IPS-NIHi11 (cell line): ENCODE measurements at regions not wholly inside any gene's neighbourhood (a gene's known extent, or its start where the extent isn't known, plus 50 kb on each side); places are given as distances from the start of the nearest gene placed in this dataset.
"Not testable (repeated sequence)": the region's sequence is repeated elsewhere in the genome, so short reads cannot be mapped to it uniquely, and the experiment has no call there.

Experiments used
- DNase-seq: peaks from one replicate; pipeline ENCODE4 v3.0.0; 2012; ENCODE audit warnings: mixed read lengths, low spot score

DNA sequence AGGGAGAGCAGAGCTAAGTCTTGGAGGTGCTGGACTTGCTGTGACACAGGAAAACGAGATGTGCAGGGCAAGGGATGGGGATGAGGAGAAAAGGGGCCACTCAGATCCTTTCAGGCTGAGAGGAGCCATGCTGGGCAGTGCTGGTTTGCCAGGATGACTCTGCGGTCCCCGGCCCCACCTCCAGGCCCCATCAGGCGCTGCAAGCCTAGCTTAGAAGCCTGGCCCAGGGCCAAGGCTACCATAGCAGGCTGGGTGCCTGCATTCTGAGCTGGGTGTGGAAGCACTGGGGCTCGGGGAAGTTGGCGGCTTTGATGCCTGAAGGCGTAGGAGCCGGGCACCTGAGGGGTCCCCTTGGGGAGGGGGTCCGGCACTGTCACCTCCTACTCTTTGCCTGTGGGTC, 341.2 kb upstream of the USP9Y start:
- no peak for DNase-seq

DNA sequence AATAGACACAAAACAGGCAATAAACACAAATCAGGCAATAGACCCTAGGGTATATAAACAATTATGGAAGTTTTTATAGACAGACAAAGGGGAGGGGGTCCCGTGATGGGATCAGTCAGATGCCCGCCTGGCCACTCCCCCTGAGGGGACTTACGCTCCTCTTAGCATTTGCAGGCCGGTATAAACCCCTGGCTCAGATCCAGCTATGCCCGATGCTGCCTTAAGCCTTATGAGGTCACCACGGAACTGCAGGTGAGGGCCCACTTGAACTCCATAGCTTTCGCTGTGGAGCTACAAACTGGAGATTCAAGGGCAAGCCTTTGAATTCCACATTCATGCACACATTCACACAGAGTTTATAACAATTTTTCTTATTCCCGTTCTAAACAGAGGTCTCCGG, 340.5 kb upstream of the USP9Y start:
- DNase-seq, result no peak

DNA sequence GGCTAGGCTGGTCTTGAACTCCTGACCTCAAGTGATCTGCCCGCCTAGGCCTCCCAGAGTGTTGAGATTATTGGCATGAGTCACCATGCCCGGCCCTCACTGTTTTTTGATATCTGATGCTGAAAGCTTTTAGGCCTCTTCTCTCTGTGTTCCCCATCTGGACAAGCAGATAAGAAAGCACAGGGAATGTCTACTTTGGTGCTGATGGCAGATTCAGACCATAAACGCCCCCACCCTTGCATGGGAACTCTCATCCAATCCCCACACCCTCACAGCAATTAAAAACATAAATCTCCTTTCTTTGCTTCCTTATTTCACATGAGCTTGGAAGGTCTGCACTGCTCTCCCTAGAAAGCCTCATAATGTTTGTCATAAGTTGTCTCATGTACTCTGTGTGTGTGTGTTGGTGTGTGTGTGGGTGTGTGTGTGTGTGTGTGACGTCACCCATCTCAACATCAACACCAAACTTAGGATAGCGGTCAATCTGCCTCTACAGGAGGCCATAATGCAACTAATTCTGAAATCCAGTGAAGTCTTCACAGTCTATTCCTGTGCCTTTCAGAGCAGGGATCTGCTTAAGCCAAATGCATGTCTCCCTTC, 335.6 kb upstream of the USP9Y start:
- no peak for DNase-seq

DNA sequence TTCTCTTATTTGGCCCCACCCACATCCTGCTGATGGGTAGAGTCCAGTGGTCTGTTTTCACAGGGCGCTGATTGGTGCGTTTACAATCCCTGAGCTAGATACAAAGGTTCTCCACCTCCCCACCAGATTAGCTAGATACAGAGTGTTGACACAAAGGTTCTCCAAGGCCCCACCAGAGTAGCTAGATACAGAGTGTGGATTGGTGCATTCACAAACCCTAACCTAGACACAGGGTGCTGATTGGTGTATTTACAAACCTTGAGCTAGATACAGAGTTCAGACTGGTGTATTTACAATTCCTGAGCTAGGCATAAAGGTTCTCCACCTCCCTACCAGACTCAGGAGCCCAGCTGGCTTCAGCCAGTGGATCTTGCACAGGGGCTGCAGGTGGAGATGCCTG, 326.4 kb upstream of the USP9Y start:
- DNase-seq, result not testable (repeated sequence)

DNA sequence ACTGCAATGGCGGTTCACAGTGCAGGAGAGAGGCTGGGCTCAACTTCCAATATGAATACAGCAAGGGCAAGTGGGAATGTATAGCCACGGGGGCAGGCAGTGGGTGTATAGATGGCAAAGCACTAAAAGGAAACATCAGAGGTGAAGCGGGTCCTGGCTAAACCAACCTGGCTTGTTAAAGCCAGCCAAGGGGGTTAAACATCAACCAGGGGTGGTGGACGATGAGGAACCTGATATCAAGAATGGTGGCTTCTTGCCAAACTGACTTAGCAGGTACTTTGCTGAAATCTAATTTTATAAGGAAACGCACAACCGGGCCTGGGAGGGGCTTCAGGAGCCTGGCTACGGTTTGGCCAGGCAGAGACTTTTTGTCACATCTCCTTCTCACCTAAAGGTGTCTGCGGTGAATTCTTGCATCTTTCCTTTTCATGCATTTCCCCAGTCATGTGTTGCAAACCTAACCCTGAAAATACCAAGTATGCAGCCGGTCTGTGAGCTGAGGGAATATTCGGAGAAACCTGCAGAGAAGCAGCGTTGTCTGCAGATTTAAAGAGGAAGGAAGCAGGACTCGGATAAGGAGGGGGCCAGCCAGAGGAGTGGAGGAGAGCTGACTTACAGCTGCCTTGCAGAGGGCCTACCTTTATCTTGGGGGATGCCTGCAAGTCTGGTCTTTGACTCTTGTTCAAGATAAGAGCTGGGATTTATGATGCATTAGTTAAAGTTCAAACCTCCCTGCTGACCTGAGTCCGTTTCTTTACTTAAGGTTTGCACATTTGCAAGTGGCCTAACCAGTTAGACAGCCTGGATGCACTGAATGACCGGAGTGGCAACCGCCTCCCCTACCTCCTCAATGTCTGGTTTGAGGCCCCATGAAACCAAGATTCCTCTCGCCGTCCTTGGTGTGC, 309.1 kb upstream of the USP9Y start:
- DNase-seq, result not testable (repeated sequence)

DNA sequence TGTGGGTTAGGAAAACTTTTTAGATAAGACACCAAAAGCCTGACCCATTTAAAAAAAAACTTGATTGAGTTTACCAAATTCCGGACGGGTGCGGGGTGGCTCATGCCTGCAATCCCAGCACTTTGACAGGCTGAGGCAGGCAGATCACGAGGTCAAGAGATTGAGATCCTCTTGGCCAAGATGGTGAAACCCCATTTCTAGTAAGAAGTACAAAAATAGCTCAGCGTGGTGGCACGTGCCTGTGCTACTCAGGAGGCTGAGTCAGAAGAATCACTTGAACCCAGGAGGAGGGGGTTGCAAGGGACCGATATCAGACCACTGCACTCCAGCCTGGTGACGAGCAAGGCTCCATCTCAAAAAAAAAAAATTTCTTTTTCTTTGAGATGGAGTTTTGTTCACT, 307.8 kb upstream of the USP9Y start:
- DNase-seq, result no peak

DNA sequence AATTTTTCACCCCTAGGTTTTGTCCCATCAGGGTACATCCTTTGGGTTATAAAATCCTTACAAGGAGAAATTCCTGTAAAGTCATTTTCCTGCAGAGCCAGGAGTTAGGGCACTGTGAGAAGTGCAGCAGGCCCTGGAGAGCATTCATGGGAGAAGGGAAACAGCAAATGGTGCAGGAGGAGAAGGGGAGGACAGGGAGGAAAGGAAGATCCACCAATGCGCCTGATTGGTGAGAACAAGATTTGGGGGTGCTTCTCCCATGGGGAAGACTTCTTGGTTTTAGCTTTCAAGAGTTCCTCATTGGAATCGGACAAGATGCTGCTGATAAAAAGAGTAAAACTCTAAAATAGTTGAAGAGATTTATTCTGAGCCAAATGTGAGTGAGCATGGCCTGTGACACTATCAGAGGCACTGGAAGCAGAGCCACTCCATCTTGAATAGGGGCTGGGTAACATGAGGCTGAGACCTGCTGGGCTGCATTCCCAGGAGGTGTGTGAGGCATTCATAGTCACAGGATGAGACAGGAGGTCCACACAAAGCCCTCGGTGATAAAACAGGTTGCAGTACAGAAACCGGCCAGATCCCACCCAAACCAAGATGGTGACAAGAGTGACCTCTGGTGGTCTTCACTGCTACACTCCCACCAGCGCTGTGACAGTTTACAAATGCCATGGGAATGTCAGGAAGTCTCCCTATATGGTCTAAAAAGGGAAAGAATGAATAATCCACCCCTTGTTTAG, 305.5 kb upstream of the USP9Y start:
- not testable (repeated sequence) for DNase-seq

DNA sequence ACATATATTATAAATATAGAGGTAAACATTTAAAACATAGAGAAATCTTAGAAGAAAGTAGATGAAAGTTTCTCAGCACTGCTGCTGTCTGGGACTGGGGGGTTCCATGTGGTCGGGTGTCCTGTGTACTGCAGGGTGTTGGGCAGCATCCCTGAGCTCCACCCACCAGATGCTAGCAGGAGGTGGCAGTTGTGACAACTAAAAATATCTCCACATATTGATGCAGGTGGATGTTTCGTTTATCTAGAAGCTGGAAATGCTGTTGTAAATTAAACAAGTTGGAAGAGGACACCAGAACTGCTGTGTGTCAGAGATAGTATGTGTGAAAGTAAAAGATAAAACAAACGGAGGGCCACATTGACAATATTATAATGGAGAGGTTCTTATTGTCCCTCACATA, 297.1 kb upstream of the USP9Y start:
- no peak for DNase-seq

DNA sequence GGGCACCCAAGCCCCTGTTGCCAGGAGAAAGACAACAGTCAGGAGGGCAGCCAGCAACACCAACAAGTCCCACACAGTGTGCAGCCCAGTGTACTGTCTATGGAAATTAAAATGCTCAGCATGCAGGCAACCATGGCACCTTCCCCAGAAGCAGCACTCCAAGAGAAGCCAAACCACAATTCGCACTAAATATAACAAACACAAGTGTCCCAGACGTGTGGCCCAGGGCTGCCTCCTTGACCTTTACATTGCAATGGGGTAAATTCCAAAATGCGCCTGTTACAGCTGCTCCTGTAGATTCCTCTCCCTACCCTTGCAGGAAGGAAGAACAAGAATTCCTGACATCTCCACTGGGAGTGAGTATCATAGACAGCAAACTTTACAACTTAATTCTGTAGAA, 292.8 kb upstream of the USP9Y start:
- DNase-seq, result no peak

DNA sequence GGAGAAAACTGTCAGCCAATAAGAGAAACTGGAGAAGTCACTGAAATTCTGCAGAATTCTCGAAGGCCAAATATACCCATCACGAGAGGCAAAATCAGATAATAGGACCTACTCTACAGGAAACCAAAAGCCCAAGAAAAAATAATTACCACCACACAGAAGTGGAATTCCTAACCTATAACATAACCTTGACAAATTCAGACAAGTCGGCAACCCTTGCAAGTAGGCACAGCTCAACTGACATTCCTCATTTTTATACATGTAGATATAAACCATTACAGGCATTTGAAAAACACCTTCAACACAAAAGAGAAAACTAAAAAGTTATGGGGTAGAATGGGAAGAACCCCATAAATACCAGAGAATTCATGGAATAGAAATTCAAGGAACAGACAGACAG, 290.3 kb upstream of the USP9Y start:
- DNase-seq, result no peak

DNA sequence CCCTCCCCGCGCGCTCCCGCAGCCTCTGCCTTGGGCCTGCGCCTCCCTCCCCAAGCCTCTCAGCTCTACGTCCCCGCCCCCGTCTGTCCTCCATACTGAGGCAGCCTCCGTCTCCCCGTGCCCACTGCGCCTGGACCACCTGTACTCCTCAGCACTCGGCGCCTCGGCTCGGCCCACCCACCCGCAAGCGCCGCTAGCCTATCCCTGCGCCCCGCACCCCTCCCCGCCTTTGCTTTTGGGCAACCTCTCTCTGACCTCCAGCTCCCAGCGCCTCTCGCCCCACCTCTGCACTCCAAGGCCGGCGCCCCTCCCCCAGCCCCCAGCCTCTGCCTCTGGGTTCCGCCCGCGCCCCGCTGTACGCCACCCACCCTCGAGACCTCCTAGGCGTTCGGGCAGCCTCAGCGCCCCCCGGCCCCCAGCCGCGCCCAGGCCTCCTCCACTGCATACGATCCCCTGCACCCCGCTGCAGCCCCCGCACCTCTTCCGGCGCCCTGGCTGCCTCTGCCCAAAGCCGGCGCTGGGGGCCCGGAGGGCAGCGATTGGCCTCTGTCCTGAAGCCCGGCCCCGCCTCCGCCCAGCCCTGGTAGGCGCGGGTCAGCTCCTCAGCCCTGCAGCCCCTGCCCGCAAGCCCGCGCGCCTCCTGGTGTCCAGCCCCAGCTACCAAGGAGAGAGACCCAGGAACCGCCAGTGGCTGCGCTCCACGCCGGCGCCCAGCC, 279.8 kb upstream of the USP9Y start:
- DNase-seq, result peak; percentile 3

DNA sequence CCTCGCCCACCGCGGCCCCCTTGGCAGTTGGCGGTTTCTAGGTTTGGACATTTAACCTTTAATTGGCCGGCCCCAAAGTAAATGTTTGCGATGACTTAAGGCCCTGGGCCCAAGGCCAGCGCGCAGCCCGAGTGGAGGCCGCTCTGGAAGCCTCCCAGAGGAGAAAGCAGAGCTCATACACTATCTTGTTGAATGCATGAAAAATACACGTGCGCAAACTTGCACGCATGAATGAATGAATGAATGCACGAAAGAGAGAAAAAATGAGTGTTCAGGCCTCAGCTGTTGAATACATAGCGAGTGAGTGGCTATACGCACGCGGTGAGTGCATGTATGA, 279.3 kb upstream of the USP9Y start:
- no peak for DNase-seq

DNA sequence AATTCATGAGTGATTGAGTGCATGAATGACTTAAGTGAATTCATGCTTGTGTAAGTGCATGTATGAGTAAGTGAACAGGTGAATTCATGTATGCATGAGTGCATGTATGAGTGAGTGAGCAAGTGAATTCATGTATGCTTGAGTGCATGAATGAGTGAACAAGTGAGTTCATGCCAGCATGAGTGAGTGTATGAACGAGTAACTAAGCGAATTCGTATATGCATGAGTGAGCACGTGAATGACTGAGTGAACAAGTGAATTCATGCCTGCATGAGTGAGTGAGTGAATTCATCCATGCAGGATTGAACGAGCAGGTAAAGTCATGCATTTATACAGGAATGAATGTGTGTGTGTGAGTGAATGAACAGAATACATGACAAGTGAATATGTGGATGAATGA, 278.5 kb upstream of the USP9Y start:
- DNase-seq, result no peak

DNA sequence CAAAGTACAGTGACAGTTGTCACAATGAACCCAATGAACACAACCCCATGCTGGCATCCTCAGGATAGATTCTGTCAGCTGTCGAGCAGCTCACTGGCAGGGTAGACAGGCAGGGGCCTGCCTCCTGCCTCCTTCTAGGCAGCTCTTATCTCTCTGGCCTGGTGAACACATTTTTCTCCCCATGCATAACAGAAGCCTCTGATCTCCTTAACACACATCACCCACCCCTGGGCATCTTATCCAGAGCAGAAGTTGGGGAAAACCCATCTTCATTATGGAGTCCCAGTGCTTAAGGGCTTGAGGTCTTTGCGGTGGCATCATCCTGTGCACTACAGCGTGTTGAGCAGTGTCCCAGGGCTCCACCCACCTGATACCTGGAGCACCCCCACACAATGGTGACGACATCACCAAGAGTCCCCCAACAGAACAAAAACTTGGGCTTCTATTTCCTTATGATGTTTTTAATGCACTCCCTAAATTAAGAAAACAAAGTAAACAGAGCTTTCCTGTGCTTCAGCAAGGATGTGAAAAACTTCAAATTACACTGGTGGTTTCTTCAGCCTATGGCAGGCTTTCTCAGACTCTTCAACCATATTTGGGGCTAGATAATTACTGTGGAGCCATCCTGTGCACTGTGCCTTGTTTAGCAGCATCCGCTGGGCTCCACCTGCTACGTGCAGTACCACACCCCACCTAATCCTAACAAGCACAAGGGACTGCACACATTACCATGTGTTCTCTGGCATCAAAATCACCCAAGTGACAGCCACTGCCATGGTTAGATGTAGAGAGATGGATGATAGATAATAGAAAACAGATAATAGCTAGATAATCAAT, 277.4 kb upstream of the USP9Y start:
- no peak for DNase-seq

DNA sequence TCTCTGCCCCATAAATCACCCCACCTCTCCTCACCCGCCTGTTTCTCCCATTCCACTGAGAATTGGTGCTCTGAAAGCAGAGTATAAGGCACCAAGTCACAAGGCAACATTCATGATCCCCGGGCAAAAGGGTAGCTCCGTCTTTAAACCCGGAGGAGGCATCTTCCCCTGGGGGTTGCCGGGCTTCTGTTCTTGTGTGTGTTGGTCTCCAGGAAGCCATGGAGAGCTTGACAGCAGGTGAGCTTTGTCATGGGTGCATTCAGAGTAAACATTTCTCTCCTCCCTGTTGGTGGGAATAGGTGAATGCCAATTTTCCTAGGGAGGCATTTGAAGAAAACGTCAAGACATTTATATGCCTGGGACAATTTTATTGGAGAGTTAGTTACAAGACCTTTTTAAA, 275.5 kb upstream of the USP9Y start:
- no peak for DNase-seq

DNA sequence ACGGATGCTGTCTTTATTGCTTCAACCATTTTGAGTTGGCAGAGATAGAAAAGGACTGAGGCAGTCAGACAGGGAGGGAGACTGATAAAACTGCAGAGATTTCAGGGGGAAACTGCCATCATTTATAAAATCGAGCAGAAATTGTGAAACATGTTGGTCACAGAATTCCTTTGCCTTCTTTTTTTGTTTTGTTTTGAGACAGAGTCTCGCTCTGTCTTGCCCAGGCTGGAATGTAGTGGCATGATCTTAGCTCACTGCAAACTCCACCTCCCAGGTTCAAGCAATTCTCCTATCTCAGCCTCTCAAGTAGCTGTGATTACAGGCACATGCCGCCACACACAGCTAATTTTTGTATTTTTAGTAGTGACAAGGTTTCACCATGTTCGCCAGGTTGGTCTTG, 273.7 kb upstream of the USP9Y start:
- DNase-seq, result no peak

DNA sequence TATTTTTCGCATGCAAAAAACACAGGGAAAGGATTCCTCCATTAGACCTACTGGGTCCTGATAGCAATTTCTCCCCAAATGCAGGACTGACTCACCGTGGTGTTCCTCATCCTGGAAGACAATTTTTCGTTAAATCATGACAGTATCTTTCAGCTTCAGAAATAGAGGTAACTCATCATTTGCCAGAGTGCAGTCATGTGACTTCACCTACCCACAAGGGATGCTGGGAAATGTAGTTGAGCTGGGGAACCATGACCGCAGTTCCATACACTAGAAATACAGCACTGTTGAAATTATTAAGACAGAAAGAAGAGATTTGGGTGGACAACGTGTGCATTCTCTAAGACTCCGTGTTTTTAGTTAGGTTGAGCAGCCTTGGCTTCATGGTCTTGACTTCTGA, 269.5 kb upstream of the USP9Y start:
- DNase-seq, result no peak

DNA sequence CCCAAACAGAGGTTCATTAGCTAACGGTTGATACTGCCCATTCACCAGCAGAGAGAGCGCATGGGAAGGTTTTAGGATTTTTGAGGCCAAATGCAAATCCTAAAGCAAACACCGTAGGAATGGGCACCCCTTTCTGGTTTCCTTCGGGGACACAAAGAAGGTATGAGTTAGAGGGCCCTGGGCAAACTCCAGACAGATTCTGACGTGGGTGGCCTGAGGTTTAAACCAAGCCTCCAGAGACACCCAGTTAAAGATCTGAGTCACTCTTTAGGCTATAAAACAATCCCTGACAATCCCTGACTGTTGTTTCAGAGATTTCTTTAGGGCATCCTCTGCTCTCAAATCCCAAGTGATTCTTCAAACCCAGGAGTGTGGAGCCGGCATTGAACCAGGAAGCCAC, 262.2 kb upstream of the USP9Y start:
- not testable (repeated sequence) for DNase-seq

DNA sequence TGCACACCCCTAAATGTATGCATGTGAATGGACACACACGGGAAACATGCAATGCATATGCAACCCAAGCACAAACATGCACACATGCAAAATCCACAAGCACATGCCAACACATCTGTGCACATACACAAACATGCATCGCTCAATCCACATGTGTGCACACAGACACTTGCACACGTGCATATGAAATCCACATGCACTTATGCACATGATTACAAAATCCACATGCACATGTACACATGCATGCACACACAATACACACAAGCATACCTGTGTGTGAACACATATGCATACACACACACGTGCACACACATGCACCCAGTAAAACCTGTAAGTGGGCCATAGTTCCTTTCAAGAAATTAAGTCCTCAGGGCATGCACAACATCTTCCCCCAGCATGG, 256.8 kb upstream of the USP9Y start:
- DNase-seq, result no peak

DNA sequence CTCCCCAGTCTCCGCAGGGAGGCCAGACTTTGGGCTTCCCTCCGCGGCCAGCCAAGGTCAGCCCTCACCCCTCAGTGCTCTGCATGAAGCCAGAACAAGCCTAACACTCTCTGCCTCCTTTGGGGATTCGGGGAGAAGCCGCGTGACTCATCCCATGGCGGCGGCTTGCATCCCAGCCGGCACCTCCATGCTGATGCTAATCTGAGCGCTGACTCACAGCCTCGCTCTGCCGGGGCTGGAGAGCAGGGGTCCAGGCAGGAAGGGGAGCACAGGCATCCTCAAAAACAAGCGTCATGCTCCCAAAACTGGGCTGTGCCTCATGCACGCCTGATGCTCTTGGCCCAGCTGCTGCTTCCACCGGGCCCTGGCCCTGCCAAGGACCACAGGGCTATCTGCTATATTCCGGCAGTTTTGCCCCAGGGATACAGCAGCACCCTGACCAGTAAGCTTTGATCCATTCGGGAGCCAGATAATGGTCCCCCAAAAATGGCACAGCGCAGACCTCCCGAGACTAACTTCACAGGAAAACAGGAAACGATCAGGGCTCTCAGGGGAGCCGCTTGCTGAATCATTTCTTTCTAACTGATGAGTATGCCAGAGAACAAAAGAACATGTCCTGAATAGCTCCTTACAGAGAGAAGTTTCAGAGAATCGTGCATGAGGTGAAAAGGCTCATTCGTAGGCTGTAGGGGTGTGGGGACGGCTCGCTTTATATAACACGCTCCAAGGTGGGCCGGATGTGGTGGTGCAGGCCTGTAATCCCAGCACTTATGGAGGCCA, 254.4 kb upstream of the USP9Y start:
- DNase-seq, result not testable (repeated sequence)

DNA sequence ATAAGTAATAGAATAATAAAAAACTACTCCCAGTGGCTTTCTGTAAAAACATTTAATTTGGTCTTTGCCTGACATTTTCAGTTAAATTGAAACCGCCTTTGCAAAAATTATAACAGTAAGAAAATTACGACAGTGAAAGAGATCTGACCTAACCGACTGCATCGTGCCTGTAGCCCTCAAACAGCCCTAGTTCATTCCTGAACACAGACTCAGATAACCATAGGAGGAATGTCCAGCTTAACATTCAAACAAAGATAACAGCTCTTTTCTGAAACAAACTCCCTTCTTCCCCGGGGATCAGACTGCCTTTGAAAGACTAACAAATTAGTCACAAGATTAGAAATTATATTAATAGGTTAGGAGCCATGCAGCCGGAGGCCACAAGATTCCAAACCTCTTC, 252.5 kb upstream of the USP9Y start:
- DNase-seq, result not testable (repeated sequence)
